Fibroblast of villous mesenchyme (primary cell): ENCODE measurements at regions not wholly inside any gene's neighbourhood (a gene's known extent, or its start where the extent isn't known, plus 50 kb on each side); places are given as distances from the start of the nearest gene placed in this dataset.

Experiments used
- DNase-seq: peaks from one replicate; pipeline ENCODE4 v3.0.0-alpha.2; 2010; ENCODE audit warnings: low read depth
- H3K4me3 ChIP-seq: 2 replicates; pipeline ENCODE4 v1.5.1; 2011; ENCODE audit warnings: low read depth, mild to moderate bottlenecking, low read length
- TF ChIP-seq, protein P1 (sequence below): IDR thresholded peaks from 2 replicates; pipeline ENCODE4 v1.5.1; 2012; ENCODE audit warnings: low read depth, mild to moderate bottlenecking, low read length; ENCODE audit not compliant: insufficient read depth

DNA sequence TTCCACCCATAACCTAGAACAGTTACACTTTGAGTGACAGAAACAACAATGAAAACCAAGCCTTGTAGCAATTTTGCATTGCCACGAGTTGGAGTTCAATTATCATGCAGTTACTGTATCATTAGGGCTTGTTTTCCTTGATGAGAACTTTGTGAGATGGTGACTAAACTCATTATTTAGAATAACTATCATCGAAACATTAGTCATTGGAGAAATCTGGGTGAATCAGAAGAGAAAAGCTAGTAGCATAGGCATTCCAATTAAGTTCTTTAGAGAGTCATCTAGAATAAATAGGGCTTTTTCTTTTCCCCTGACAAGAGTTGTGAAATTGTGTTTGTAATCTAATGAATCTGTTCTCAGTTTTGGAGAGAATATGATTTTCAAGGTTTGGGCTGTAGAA is 122.8 kb upstream of the DOCK10 start:
- no peak overlapping the region for H3K4me3 ChIP-seq
- DNase-seq: peak; percentile 41
- TF ChIP-seq, protein P1, sequence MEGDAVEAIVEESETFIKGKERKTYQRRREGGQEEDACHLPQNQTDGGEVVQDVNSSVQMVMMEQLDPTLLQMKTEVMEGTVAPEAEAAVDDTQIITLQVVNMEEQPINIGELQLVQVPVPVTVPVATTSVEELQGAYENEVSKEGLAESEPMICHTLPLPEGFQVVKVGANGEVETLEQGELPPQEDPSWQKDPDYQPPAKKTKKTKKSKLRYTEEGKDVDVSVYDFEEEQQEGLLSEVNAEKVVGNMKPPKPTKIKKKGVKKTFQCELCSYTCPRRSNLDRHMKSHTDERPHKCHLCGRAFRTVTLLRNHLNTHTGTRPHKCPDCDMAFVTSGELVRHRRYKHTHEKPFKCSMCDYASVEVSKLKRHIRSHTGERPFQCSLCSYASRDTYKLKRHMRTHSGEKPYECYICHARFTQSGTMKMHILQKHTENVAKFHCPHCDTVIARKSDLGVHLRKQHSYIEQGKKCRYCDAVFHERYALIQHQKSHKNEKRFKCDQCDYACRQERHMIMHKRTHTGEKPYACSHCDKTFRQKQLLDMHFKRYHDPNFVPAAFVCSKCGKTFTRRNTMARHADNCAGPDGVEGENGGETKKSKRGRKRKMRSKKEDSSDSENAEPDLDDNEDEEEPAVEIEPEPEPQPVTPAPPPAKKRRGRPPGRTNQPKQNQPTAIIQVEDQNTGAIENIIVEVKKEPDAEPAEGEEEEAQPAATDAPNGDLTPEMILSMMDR: no peak

DNA sequence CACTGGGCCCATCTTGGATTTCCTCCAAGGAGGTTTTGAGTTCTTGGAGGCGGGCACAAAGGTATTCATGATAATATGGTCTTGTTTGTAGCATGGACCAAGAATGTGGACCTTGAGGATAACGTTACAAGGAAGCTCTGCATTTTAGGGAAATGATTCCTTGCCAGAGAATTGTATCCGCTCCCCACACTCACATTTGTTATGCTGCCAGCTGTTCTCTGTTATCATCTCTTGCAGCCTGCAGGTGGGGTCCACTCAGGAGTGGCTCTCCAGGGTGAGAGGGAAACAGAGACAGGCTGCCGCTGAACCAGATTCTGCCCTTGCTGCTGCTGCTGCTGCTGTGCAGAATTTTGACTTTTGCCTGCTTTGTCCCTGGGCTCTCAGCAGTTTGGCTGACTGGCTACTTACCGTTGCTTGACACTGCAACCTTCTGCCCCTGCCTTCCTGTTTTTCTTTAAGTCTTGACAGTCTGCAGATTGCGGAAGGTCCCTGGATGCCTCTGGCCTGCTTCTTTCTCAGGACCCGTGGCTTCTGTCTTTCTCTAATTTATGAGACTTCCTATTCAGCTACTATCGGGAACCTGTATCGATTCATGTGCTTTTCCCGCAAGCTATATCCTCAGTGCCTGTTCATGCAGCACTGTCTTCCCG is 122.3 kb upstream of the DOCK10 start:
- H3K4me3 ChIP-seq: no peak overlapping the region
- peak; percentile 7 for DNase-seq
- TF ChIP-seq, protein P1: no peak

DNA sequence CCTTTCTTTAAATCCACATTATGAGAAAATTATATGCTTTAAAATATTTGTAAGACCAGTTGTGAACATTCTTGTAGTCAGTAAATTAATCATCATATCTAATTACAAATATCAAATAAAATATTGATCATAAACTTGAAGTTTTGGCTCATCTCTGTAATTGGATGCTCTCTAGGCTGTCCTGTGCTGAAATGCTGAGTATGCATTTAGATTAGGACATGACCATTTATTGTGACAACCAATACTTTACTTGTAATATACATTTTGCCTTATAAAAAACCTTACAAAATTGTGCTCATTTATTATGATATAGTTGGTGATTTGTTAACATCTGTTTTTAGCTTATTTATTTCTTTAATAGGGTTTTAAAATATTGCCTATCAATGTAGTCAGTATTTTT is 116.1 kb upstream of the DOCK10 start:
- DNase-seq: no peak
- H3K4me3 ChIP-seq: no peak overlapping the region
- TF ChIP-seq, protein P1: no peak

DNA sequence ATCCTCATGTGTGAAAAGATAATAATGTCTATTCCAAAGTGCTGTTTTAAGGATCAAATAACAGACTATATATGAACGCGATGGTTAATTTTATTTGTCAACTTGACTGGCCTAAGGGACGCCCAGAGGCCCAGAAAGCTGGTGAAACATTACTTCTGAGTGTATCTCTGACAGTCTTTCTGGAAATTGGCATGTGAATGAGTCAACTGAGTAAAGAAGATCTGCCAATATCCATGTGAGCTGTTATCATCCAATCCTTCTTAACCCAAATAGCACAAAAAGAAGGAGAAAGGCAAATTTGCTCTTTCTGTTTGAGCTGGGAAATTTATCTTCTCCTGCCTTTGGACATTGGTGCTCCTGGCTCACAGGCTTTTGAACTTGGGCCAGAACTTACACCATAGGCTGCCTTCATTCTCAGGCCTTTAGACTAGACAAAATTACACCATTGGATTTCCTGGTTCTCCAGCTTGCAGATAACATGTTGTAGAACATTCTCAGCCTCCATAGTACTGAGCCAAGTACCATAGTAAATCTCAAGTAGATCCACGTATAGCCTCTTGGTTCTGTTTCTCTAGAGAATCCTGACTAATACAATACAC is 114.7 kb upstream of the DOCK10 start:
- H3K4me3 ChIP-seq: no peak overlapping the region
- TF ChIP-seq, protein P1: no peak
- DNase-seq: no peak

- TF ChIP-seq, protein P1: no peak
- H3K4me3 ChIP-seq: no peak overlapping the region
These were observed 98.5 kb upstream of the DOCK10 start for GRCh38 chr2:225140723-225141122.

DNA sequence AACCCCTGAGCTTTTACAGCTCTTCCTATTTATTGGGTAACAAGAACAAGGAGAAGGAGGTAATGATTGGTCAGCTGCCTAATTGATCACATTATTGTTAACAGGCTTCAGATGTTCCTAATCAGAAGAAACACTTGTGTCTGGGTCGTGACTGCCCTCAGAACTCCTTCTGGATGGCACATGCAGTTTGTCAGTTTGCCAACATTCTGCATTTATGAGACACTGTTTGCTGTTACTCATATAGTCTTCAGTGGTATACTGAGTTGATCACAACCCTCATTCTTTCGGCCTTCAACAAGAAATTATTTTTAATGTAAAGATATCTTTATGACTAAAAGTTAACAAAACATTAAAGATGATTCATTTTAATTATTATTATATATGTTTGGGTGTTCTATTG is 95.7 kb upstream of the DOCK10 start:
- H3K4me3 ChIP-seq: no peak overlapping the region
- DNase-seq: no peak
- TF ChIP-seq, protein P1: no peak

More at GRCh38 chr2:225140723-225141122, 98.5 kb upstream of the DOCK10 start:
- DNase-seq: no peak
